Nephron progenitor cell (in vitro differentiated cells): ENCODE measurements at regions not wholly inside any gene's neighbourhood (a gene's known extent, or its start where the extent isn't known, plus 50 kb on each side); places are given as distances from the start of the nearest gene placed in this dataset.

ENCODE experiments used
- DNase-seq: peaks from one replicate; pipeline ENCODE4 v3.0.0; 2021
- H3K27ac Mint-ChIP-seq: 2 replicates; pipeline ENCODE4 v1.8.0; 2021; ENCODE audit warnings: mild to moderate bottlenecking, moderate library complexity, mixed read lengths
- H3K27me3 Mint-ChIP-seq: 2 replicates; pipeline ENCODE4 v1.8.0; 2021; ENCODE audit warnings: mild to moderate bottlenecking, low read depth, mixed read lengths; ENCODE audit not compliant: poor library complexity
- H3K36me3 Mint-ChIP-seq: 2 replicates; pipeline ENCODE4 v1.8.0; 2021; ENCODE audit warnings: low read depth, mixed read lengths
- H3K4me1 Mint-ChIP-seq: 2 replicates; pipeline ENCODE4 v1.8.0; 2021; ENCODE audit warnings: mixed read lengths
- H3K4me3 Mint-ChIP-seq: 2 replicates; pipeline ENCODE4 v1.8.0; 2021; ENCODE audit warnings: mild to moderate bottlenecking, moderate library complexity, mixed read lengths
- H3K9me3 Mint-ChIP-seq: 2 replicates; pipeline ENCODE4 v1.8.0; 2021; ENCODE audit warnings: mild to moderate bottlenecking, moderate library complexity, mixed read lengths
- CTCF ChIP-seq: fragments of 200-600 bp; sonication (generic); IDR thresholded peaks from 2 replicates; pipeline ENCODE4 v1.5.0; 2021; ENCODE audit warnings: antibody characterized with exemption

- DNase-seq = no peak
- Mint-ChIP-seq H3K27me3 (peaks cover 25% of the 10 kb centered on the region), H3K4me1 (peaks cover 19% of the 10 kb centered on the region), H3K36me3 (no peaks in the 10 kb centered on the region), H3K9me3 (peaks cover 12% of the 10 kb centered on the region), H3K27ac (no peak overlapping the region), H3K4me3 (no peak overlapping the region)
- TF ChIP-seq CTCF = no peak
These were observed 93.2 kb downstream of the PTCSC3 start for GRCh38 chr14:36083317-36083716.

- DNase-seq = no peak
- Mint-ChIP-seq H3K4me1 (no peaks in the 10 kb centered on the region), H3K27ac (no peak overlapping the region), H3K4me3 (no peak overlapping the region), H3K9me3 (peaks cover 18% of the 10 kb centered on the region), H3K27me3 (peaks cover 33% of the 10 kb centered on the region), H3K36me3 (no peaks in the 10 kb centered on the region)
- TF ChIP-seq CTCF = no peak
These were observed 98.4 kb downstream of the PTCSC3 start for GRCh38 chr14:36078080-36078479.

GRCh38 chr14:36076197-36076596 is 100.3 kb downstream of the PTCSC3 start:
- TF ChIP-seq CTCF = no peak
- Mint-ChIP-seq H3K4me3 (no peak overlapping the region), H3K27ac (no peak overlapping the region), H3K27me3 (peaks cover 37% of the 10 kb centered on the region), H3K4me1 (no peaks in the 10 kb centered on the region), H3K36me3 (no peaks in the 10 kb centered on the region), H3K9me3 (peaks cover 18% of the 10 kb centered on the region)
- DNase-seq = no peak

- H3K4me1 Mint-ChIP-seq = no peaks in the 10 kb centered on the region
- H3K27ac Mint-ChIP-seq = no peak overlapping the region
- no peaks in the 10 kb centered on the region for H3K36me3 Mint-ChIP-seq
- peaks cover 16% of the 10 kb centered on the region for H3K9me3 Mint-ChIP-seq
- peaks cover 45% of the 10 kb centered on the region for H3K27me3 Mint-ChIP-seq
- TF ChIP-seq CTCF = no peak
- H3K4me3 Mint-ChIP-seq = no peak overlapping the region
- DNase-seq = no peak
These were observed 101.3 kb downstream of the PTCSC3 start for GRCh38 chr14:36075203-36075602.

- Mint-ChIP-seq H3K27me3 (peaks cover 47% of the 10 kb centered on the region), H3K27ac (no peak overlapping the region), H3K4me1 (no peaks in the 10 kb centered on the region), H3K4me3 (no peak overlapping the region), H3K9me3 (no peaks in the 10 kb centered on the region), H3K36me3 (no peaks in the 10 kb centered on the region)
- DNase-seq = no peak
- TF ChIP-seq CTCF = no peak
These were observed 105.8 kb downstream of the PTCSC3 start for GRCh38 chr14:36070720-36071043.

- no peaks in the 10 kb centered on the region for H3K36me3 Mint-ChIP-seq
- H3K4me1 Mint-ChIP-seq = no peaks in the 10 kb centered on the region
- peak; percentile 75 for DNase-seq
- no peaks in the 10 kb centered on the region for H3K9me3 Mint-ChIP-seq
- H3K27me3 Mint-ChIP-seq = peaks cover 47% of the 10 kb centered on the region
- H3K27ac Mint-ChIP-seq = no peak overlapping the region
- no peak overlapping the region for H3K4me3 Mint-ChIP-seq
- TF ChIP-seq CTCF = peak; percentile 79
These were observed 106.3 kb downstream of the PTCSC3 start for GRCh38 chr14:36070031-36070719.
